ENCODE measurements at regions not wholly inside any gene's neighbourhood (a gene's known extent, or its start where the extent isn't known, plus 50 kb on each side); places are given as distances from the start of the nearest gene placed in this dataset.

- no peak for TF ChIP-seq ZFP30 (CRISPR knock-in tag; IDR thresholded peaks at IDR 0.05)
- TF ChIP-seq TCF4 (CRISPR knock-in tag; IDR thresholded peaks at IDR 0.05; ENCODE audit: borderline replicate concordance): no peak
- ATAC-seq: no peak
Observed at GRCh38 chr10:8967061-8967460, 912.6 kb downstream of the GATA3 start.

GRCh38 chr10:8969853-8970252 is 915.4 kb downstream of the GATA3 start:
- TF ChIP-seq ZNF70 (CRISPR knock-in tag; IDR thresholded peaks at IDR 0.05) (no peak), ZFP30 (CRISPR knock-in tag; IDR thresholded peaks at IDR 0.05) (no peak)
- ATAC-seq: no peak

- TF ChIP-seq PATZ1 (CRISPR knock-in tag; IDR thresholded peaks at IDR 0.05; ENCODE audit: borderline replicate concordance) (no peak), ZC3H10 (CRISPR knock-in tag; IDR thresholded peaks at IDR 0.05) (no peak), ISL1 (CRISPR knock-in tag; IDR thresholded peaks at IDR 0.05) (no peak), ZFP30 (CRISPR knock-in tag; IDR thresholded peaks at IDR 0.05) (no peak), ZNF70 (CRISPR knock-in tag; IDR thresholded peaks at IDR 0.05) (no peak), TCF4 (CRISPR knock-in tag; IDR thresholded peaks at IDR 0.05; ENCODE audit: borderline replicate concordance) (no peak), CSRNP3 (CRISPR knock-in tag; IDR thresholded peaks at IDR 0.05) (no peak), SNAI2 (CRISPR knock-in tag; IDR thresholded peaks at IDR 0.05) (no peak), ZNF565 (CRISPR knock-in tag; conservative IDR thresholded peaks at IDR 0.05; ENCODE audit: low read depth) (no peak)
- no peak for ATAC-seq
Observed at GRCh38 chr10:8975535-8975934, 921.0 kb downstream of the GATA3 start.

GRCh38 chr10:8978100-8978499 is 923.6 kb downstream of the GATA3 start:
- no peak for ATAC-seq

GRCh38 chr10:8979976-8980375 is 925.5 kb downstream of the GATA3 start:
- no peak for ATAC-seq
- no peak for TF ChIP-seq ZNF8 (CRISPR knock-in tag; IDR thresholded peaks at IDR 0.05)
- TF ChIP-seq RARB (CRISPR knock-in tag; IDR thresholded peaks at IDR 0.05): no peak
- no peak for TF ChIP-seq BACH2 (CRISPR knock-in tag; IDR thresholded peaks at IDR 0.05; ENCODE audit: borderline replicate concordance)
- no peak for TF ChIP-seq CSDC2 (CRISPR knock-in tag; IDR thresholded peaks at IDR 0.05)
- no peak for TF ChIP-seq ZNF565 (CRISPR knock-in tag; conservative IDR thresholded peaks at IDR 0.05; ENCODE audit: low read depth)
- no peak for TF ChIP-seq PATZ1 (CRISPR knock-in tag; IDR thresholded peaks at IDR 0.05; ENCODE audit: borderline replicate concordance)
- no peak for TF ChIP-seq CSRNP3 (CRISPR knock-in tag; IDR thresholded peaks at IDR 0.05)
- no peak for TF ChIP-seq ZFP3 (CRISPR knock-in tag; IDR thresholded peaks at IDR 0.05)
- no peak for TF ChIP-seq TCF4 (CRISPR knock-in tag; IDR thresholded peaks at IDR 0.05; ENCODE audit: borderline replicate concordance)

More at GRCh38 chr10:8978100-8978499, 923.6 kb downstream of the GATA3 start:
- TF ChIP-seq GLIS3 (CRISPR knock-in tag; IDR thresholded peaks at IDR 0.05): no peak
- TF ChIP-seq ZNF70 (CRISPR knock-in tag; IDR thresholded peaks at IDR 0.05): no peak
- no peak for TF ChIP-seq ZFP30 (CRISPR knock-in tag; IDR thresholded peaks at IDR 0.05)
- TF ChIP-seq ISL1 (CRISPR knock-in tag; IDR thresholded peaks at IDR 0.05): no peak
- no peak for TF ChIP-seq PPARA (CRISPR knock-in tag; IDR thresholded peaks at IDR 0.05; ENCODE audit: borderline replicate concordance)
- no peak for TF ChIP-seq CSRNP3 (CRISPR knock-in tag; IDR thresholded peaks at IDR 0.05)
- no peak for TF ChIP-seq ZNF8 (CRISPR knock-in tag; IDR thresholded peaks at IDR 0.05)
- TF ChIP-seq OSR1 (CRISPR knock-in tag; IDR thresholded peaks at IDR 0.05): no peak
- TF ChIP-seq BACH2 (CRISPR knock-in tag; IDR thresholded peaks at IDR 0.05; ENCODE audit: borderline replicate concordance): no peak
- no peak for TF ChIP-seq CREB5 (CRISPR knock-in tag; IDR thresholded peaks at IDR 0.05; ENCODE audit: low read depth)
